ENCODE measurements at regions not wholly inside any gene's neighbourhood (a gene's known extent, or its start where the extent isn't known, plus 50 kb on each side); places are given as distances from the start of the nearest gene placed in this dataset.

DNA sequence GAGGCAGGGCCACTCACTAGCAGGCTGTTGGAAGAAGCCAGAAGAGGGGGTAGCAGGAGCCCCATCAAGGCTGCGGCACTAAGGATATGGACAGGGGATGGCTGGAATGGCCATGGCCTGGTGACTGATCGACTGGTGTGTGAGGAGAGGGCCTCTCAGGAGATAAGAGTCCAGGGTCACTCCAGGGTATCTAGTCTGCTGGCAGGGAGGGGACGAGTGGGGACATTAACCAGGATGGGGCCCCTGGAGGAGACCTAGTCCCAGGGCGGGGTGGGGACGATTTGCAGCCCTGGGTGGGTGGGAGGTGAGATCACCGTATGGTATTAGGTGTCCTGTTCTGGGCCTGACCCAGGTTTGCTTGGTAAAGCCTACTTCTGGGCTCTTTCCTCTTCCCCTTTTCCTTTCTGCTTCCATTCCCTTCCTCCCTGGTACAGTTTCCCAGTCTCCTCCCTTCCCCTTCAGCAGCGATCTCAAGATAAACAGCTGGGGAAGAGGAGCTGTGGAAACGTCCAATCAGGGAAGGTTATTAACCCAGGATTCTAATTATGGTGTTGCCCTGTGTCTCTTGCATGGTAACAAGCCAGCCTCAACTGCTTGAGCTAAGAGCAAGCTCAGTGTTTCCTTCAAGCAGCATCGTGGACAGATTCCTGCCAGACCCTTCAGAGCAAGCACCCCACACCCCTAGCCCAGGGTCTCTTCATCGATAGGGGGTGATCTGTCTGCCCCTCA lies 233.2 kb downstream of the RPS24 start:
- H3K4me3 Mint-ChIP-seq = no peak overlapping the region

DNA sequence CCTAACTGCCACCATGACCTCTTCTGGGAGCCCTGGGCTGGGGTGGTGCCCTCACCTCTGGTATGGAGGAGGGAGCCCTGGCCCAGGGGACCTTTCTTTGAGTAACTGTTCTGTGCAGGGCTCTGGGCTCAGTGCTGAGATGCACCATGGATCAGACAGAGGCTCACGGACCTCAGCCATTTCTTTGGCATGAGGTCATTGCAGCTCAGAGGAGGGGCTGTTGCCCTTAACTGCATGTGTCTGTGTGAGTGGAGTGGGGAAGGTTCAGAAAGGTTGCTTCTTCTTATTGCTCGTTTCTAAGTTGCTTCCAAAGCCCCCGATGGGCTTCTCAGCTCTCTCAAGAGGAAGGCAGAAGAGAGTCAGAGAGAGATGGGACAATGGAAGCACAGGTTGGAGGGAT lies 233.9 kb downstream of the RPS24 start:
- ATAC-seq (replicated peaks in 1 of 2) (no peak), DNase-seq (no peak)
- Mint-ChIP-seq H3K9me3 (no peaks in the 10 kb centered on the region), H3K4me3 (no peak overlapping the region), H3K36me3 (ENCODE audit: insufficient read depth in 2 of 2) (no peaks in the 10 kb centered on the region), H3K4me1 (ENCODE audit: low read depth) (no peaks in the 10 kb centered on the region), H3K27ac (no peak overlapping the region), H3K27me3 (ENCODE audit: low read depth) (no peaks in the 10 kb centered on the region)

More for the DNA sequence above, 233.2 kb downstream of the RPS24 start:
- DNase-seq (no peak), ATAC-seq (replicated peaks in 1 of 2) (no peak)
- no peaks in the 10 kb centered on the region for H3K36me3 Mint-ChIP-seq (ENCODE audit: insufficient read depth in 2 of 2)
- no peaks in the 10 kb centered on the region for H3K27me3 Mint-ChIP-seq (ENCODE audit: low read depth)
- no peak overlapping the region for H3K27ac Mint-ChIP-seq
- H3K4me1 Mint-ChIP-seq (ENCODE audit: low read depth) = no peaks in the 10 kb centered on the region
- H3K9me3 Mint-ChIP-seq = no peaks in the 10 kb centered on the region

DNA sequence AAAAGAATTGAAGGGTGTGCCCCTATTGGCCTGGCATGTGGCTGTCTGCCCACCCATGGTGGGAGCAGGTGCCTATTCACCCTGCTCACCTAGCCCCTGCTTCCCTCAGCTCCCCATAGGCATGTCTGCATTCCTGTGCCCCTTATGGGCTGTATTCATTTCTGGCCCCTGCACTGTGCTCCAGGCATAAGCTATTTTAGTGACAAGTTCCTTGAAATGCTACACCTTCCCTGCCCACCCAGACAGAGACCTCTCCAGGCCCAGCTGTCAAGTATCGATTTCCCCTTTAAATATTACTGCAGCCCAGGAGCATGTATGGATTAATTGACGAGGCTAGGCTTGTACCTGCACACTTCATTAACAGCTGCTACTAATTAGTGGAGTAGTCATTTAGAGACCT lies 235.4 kb downstream of the RPS24 start:
- Mint-ChIP-seq H3K4me1 (ENCODE audit: low read depth) (no peaks in the 10 kb centered on the region), H3K36me3 (ENCODE audit: insufficient read depth in 2 of 2) (no peaks in the 10 kb centered on the region), H3K27me3 (ENCODE audit: low read depth) (no peaks in the 10 kb centered on the region), H3K4me3 (no peak overlapping the region), H3K27ac (no peak overlapping the region), H3K9me3 (no peaks in the 10 kb centered on the region)
- DNase-seq (no peak), ATAC-seq (replicated peaks in 1 of 2) (no peak)

DNA sequence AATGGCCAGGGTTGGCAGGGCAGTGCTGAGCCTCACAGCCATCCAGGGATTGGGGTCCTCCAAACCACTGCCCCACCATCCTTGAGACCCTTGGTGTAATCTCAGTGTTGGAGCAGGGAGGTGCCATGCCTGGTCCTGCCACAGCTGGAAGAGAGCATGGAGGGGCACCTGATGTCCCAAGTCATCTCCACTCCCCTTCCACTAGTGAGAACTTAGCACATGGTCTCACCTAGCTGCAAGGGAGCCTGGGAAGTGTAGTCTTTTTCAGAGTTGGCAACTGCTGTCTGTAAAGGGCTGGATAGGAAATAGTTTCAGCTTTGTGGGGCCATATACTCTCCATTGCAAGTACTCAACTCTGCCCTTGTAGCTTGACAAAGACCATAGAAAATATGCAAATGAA lies 238.7 kb downstream of the RPS24 start:
- Mint-ChIP-seq H3K9me3 (no peaks in the 10 kb centered on the region), H3K27me3 (ENCODE audit: low read depth) (peaks cover 5% of the 10 kb centered on the region), H3K4me3 (no peak overlapping the region), H3K36me3 (ENCODE audit: insufficient read depth in 2 of 2) (no peaks in the 10 kb centered on the region), H3K4me1 (ENCODE audit: low read depth) (no peaks in the 10 kb centered on the region), H3K27ac (no peak overlapping the region)
- no peak for ATAC-seq (replicated peaks in 1 of 2)
- no peak for DNase-seq

DNA sequence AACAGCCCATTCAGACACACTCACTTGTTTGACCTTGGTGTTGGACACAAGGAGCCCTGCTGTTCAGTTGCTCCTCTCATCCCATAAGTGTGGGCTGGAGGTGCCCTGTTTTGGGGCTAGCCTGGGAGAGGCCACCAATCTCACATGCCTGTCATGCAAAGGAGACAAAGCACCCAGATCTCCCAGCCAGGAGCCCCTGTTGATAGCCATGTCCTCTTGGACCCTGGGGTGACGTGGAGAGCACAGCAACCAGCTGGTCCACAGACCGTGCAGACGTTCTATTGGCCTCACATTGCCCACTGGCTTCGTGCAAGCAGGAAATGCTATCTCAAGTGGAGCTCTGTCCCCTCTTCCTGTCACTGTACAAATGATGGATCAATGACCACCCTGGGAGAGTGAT lies 240.8 kb downstream of the RPS24 start:
- H3K27me3 Mint-ChIP-seq (ENCODE audit: low read depth) = peaks cover 5% of the 10 kb centered on the region
- H3K36me3 Mint-ChIP-seq (ENCODE audit: insufficient read depth in 2 of 2) = no peaks in the 10 kb centered on the region
- no peaks in the 10 kb centered on the region for H3K4me1 Mint-ChIP-seq (ENCODE audit: low read depth)
- no peak for DNase-seq
- no peak overlapping the region for H3K4me3 Mint-ChIP-seq
- no peak overlapping the region for H3K27ac Mint-ChIP-seq
- ATAC-seq (replicated peaks in 1 of 2) = no peak
- no peaks in the 10 kb centered on the region for H3K9me3 Mint-ChIP-seq

DNA sequence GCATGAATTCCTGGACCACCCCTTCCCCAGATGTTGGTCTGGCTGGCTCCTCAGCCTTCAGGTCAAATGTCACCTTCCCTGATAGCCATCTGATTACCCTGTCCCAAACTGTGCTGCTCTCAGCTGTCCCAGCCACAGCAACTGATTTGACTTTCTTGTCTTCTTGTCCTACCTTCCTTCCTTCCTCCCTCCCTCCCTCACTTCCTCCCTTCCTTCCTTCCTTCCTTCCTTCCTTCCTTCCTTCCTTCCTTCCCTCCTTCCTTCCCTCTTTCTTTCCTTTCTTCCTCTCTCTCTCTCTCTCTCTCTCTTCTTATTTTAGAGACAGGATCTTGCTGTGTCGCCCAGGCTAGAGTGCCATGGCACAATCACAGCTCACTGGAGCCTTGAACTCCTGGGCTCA lies 242.5 kb downstream of the RPS24 start:
- ATAC-seq (replicated peaks in 1 of 2) (no peak), DNase-seq (no peak)
- Mint-ChIP-seq H3K4me3 (no peak overlapping the region), H3K27me3 (ENCODE audit: low read depth) (peaks cover 5% of the 10 kb centered on the region), H3K36me3 (ENCODE audit: insufficient read depth in 2 of 2) (no peaks in the 10 kb centered on the region), H3K27ac (no peak overlapping the region), H3K9me3 (no peaks in the 10 kb centered on the region), H3K4me1 (ENCODE audit: low read depth) (no peaks in the 10 kb centered on the region)

DNA sequence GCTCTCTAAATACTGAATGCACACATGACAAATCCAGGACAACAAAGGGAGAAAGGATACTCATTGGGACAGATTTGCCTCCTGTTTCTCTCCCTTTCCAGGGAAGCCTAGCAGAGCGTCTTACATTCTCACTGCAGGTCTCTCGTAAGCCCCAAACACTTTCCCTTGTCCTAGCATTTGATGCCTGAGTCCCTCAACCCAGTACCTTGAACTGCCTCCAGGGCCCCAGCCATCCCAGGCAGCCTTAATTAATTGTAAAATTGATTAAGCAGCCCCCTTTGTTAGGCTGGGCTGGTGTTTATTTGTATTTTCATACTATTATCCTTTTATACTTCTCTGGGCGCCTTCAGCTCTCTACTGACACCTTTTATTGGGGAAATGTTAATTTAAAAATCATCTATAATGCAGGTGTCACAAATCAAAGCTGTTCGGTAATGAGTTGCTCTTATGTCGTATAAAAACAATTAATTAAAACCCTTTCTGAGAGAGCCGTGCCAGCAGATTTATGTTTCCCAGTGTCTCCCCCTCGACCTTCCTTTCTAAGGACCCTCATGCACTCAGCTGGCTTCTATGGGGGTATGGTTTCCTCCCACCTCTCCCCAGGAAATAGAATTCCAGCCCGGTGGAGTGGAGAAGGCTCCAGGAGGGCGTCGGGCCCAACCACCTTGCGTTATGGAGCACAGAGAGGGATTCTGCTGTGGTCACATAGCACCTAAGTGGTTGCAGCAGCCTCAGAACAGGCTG lies 243.8 kb downstream of the RPS24 start:
- no peak overlapping the region for H3K4me3 Mint-ChIP-seq
- DNase-seq = no peak
- H3K4me1 Mint-ChIP-seq (ENCODE audit: low read depth) = no peaks in the 10 kb centered on the region
- peaks cover 12% of the 10 kb centered on the region for H3K27me3 Mint-ChIP-seq (ENCODE audit: low read depth)
- no peak overlapping the region for H3K27ac Mint-ChIP-seq
- H3K36me3 Mint-ChIP-seq (ENCODE audit: insufficient read depth in 2 of 2) = no peaks in the 10 kb centered on the region
- ATAC-seq (replicated peaks in 1 of 2) = no peak
- H3K9me3 Mint-ChIP-seq = no peaks in the 10 kb centered on the region

DNA sequence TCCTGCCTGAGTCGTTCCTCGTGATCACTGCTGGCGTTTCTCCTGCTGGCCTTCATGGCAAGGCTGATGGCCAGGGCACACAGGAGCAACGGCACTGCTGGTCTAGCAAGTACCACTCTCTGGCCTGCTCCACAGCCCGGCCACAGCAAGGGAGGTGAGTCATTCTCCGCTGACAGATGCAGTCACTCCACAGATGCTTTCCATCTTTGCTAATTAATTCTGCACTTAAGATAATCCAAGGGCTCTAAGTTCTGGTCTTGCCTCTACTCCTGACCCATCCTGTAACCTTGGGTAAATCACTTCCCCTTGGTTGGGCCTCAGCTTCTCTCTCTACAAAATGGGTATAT lies 244.4 kb downstream of the RPS24 start:
- Mint-ChIP-seq H3K4me3 (no peak overlapping the region), H3K27ac (no peak overlapping the region), H3K4me1 (ENCODE audit: low read depth) (no peaks in the 10 kb centered on the region), H3K9me3 (no peaks in the 10 kb centered on the region), H3K36me3 (ENCODE audit: insufficient read depth in 2 of 2) (no peaks in the 10 kb centered on the region), H3K27me3 (ENCODE audit: low read depth) (peaks cover 12% of the 10 kb centered on the region)
- no peak for ATAC-seq (replicated peaks in 1 of 2)
- no peak for DNase-seq

DNA sequence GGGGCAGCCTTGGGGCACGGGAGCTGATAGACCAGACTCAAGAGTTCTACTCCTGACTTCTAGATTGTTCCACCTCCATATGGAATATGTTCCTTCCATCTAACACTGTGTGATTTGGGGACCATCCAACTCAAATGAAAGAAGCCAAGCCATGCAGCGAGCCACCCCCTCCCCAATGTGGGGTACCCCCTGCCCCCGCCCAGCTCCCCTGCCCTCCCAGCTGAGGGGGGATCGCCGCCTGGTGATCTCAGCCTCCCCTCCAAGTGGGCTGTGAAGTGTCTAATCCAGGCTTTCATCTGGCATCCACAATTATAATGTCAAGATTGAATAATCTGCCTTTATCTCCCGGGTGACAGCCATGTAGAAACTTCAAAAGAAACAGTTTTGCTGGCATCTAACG lies 246.1 kb downstream of the RPS24 start:
- peaks cover 12% of the 10 kb centered on the region for H3K27me3 Mint-ChIP-seq (ENCODE audit: low read depth)
- DNase-seq (no peak), ATAC-seq (replicated peaks in 1 of 2) (no peak)
- no peak overlapping the region for H3K27ac Mint-ChIP-seq
- H3K9me3 Mint-ChIP-seq = no peaks in the 10 kb centered on the region
- H3K36me3 Mint-ChIP-seq (ENCODE audit: insufficient read depth in 2 of 2) = no peaks in the 10 kb centered on the region
- H3K4me3 Mint-ChIP-seq = no peak overlapping the region
- no peaks in the 10 kb centered on the region for H3K4me1 Mint-ChIP-seq (ENCODE audit: low read depth)

DNA sequence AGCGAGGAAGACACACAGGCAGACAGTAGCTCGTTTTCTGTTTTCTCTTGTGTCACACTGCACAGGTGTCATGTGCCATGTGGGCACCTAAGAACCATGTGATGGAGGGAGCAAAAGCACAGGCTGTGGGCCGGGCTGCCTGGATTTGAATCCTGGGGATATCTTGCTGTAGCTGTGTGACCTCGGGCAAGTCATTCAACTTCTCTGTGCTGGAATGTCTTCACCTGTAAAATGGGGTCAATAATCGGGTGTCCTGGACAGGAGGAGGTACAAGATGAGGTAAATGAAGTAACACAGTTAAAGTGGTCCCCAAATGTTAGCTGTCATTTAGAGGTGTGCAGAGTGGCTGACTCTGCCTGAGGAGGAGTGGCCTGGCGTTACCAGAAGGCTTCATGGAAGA lies 246.9 kb downstream of the RPS24 start:
- H3K27me3 Mint-ChIP-seq (ENCODE audit: low read depth) = peaks cover 12% of the 10 kb centered on the region
- no peaks in the 10 kb centered on the region for H3K4me1 Mint-ChIP-seq (ENCODE audit: low read depth)
- no peaks in the 10 kb centered on the region for H3K9me3 Mint-ChIP-seq
- ATAC-seq (replicated peaks in 1 of 2) = no peak
- H3K4me3 Mint-ChIP-seq = no peak overlapping the region
- H3K36me3 Mint-ChIP-seq (ENCODE audit: insufficient read depth in 2 of 2) = no peaks in the 10 kb centered on the region
- H3K27ac Mint-ChIP-seq = no peak overlapping the region
- DNase-seq = no peak

DNA sequence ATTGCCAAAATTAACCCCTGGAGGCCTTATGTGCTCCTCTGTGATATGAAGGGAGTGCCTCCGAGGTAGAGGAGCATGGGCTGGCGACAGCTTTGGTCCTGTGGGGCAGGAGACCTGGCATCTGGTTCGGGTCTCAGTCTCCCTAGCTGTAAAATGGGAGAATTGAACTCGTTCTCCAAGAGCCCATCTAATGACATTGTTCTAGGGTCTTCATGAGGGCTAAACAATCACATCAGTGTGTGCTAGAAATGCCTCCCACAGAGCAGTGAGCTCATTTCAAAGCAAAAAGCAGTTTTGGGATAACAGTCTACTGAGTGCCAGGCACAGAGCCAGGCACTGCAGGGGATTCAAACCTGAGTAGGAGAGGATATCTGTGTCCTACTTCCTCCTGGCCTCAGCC lies 248.0 kb downstream of the RPS24 start:
- Mint-ChIP-seq H3K27me3 (ENCODE audit: low read depth) (peaks cover 11% of the 10 kb centered on the region), H3K36me3 (ENCODE audit: insufficient read depth in 2 of 2) (no peaks in the 10 kb centered on the region), H3K27ac (no peak overlapping the region), H3K9me3 (no peaks in the 10 kb centered on the region), H3K4me3 (no peak overlapping the region), H3K4me1 (ENCODE audit: low read depth) (no peaks in the 10 kb centered on the region)
- no peak for DNase-seq
- ATAC-seq (replicated peaks in 1 of 2) = no peak

DNA sequence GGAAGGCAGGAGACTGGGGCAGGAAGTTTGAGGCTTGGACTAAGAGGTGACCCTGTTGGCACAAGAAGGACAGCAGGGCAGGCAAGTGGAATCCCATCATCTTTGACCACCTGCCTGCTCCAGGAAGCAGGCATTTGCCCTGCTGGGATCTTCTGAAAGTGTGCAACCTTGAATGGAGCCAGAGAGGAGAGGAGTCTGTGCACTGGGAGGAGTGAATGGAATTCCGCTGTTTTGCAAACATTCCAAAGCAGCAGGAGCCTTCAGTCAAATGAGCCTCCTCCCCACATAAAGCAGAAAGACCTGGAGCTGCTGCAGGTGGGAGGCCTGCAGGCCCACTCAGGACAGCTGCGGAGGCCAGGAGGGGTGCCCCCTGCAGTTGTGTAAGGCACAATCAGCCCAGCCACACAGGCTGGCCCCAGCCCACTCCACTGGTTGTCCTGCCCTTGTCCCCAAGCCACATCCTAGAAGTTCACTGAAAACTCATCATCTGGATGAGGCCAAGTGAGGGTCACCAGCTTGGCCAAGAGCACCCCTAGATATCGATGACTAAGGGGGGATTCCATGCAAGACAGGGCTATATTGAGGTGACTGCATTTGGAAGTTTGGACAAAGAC lies 249.5 kb downstream of the RPS24 start:
- Mint-ChIP-seq H3K9me3 (no peaks in the 10 kb centered on the region), H3K4me3 (no peak overlapping the region), H3K27ac (no peak overlapping the region), H3K27me3 (ENCODE audit: low read depth) (peaks cover 6% of the 10 kb centered on the region), H3K4me1 (ENCODE audit: low read depth) (no peaks in the 10 kb centered on the region), H3K36me3 (ENCODE audit: insufficient read depth in 2 of 2) (no peaks in the 10 kb centered on the region)
- DNase-seq (no peak), ATAC-seq (replicated peaks in 1 of 2) (no peak)

DNA sequence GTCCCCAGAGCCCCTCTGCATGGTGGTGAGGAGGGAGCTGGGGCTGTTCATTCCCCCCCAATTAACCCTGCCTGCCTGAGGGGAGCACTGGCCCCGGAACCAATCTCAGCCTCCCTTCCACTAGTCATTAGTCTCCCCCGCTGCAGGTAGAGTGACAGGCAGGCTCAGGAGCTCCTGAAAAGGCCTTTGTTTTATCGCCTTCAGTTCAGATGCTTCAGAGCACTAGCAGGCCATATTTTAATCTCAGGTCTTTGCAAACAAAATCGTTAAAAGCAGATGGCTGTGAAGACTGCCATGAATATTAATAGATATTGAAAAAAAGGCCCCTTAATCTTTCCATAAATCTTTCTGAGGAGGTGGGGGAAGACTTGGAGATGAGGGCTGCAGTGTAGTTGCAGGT lies 250.7 kb downstream of the RPS24 start:
- Mint-ChIP-seq H3K36me3 (ENCODE audit: insufficient read depth in 2 of 2) (no peaks in the 10 kb centered on the region), H3K4me1 (ENCODE audit: low read depth) (no peaks in the 10 kb centered on the region), H3K9me3 (no peaks in the 10 kb centered on the region), H3K27me3 (ENCODE audit: low read depth) (peaks cover 6% of the 10 kb centered on the region), H3K27ac (no peak overlapping the region), H3K4me3 (no peak overlapping the region)
- ATAC-seq (replicated peaks in 1 of 2) (no peak), DNase-seq (no peak)

DNA sequence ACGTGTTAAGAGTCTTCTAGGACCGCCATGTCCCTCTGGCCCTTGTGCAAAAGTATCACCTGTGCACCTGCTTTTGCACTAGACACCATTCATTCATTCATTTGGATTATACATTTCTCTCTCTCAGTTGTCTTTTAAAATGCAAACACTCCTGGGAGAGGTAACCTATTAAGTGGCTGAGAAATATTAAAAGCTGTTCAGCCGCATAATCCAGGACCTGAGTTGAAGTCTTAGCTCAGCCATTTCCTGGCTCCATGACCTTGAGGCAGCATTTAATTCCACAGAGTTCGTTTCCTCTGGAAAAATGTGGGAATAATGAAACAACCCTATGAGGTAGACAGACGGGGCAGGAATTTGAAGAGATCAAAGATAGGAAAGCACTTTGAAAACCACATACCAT lies 251.6 kb downstream of the RPS24 start:
- DNase-seq (no peak), ATAC-seq (replicated peaks in 1 of 2) (no peak)
- Mint-ChIP-seq H3K36me3 (ENCODE audit: insufficient read depth in 2 of 2) (no peaks in the 10 kb centered on the region), H3K9me3 (no peaks in the 10 kb centered on the region), H3K27ac (no peak overlapping the region), H3K27me3 (ENCODE audit: low read depth) (peaks cover 6% of the 10 kb centered on the region), H3K4me3 (no peak overlapping the region), H3K4me1 (ENCODE audit: low read depth) (no peaks in the 10 kb centered on the region)

All from activated T-cell treated with anti-CD3 and anti-CD28 coated beads, Interleukin-2, amount 50 U/mL, for 72 hours (primary cell).